ENCODE measurements at regions not wholly inside any gene's neighbourhood (a gene's known extent, or its start where the extent isn't known, plus 50 kb on each side); places are given as distances from the start of the nearest gene placed in this dataset.
"Not testable (repeated sequence)": the region's sequence is repeated elsewhere in the genome, so short reads cannot be mapped to it uniquely, and the experiment has no call there.

GRCh38 chr19:14279270-14279669 lies 73.3 kb upstream of the ADGRL1 start:
- not testable (repeated sequence) for TF ChIP-seq L3MBTL2 (conservative IDR thresholded peaks at IDR 0.05); FOXK2 (IDR thresholded peaks at IDR 0.05); TARDBP (IDR thresholded peaks at IDR 0.05); LEF1 (IDR thresholded peaks at IDR 0.05; ENCODE audit: borderline replicate concordance); ELF4 (IDR thresholded peaks at IDR 0.05); HDGF (IDR thresholded peaks at IDR 0.05; ENCODE audit: borderline replicate concordance); FOXM1 (IDR thresholded peaks at IDR 0.05; ENCODE audit: borderline replicate concordance); SUZ12 (IDR thresholded peaks at IDR 0.05); BHLHE40 (IDR thresholded peaks at IDR 0.05; ENCODE audit: borderline replicate concordance); PKNOX1 (IDR thresholded peaks at IDR 0.05)

Data from HEK293T (cell line).